T-cell (primary cell): ENCODE measurements at regions not wholly inside any gene's neighbourhood (a gene's known extent, or its start where the extent isn't known, plus 50 kb on each side); places are given as distances from the start of the nearest gene placed in this dataset.

ENCODE experiments used
- ATAC-seq, 4 experiments: fragments of 200-7000 bp in 3 of 4; fragments of 150-1000 bp in 1 of 4; cut with Tn5 transposase; replicated peaks in 1 of 4; 1 replicate in 3 of 4; 2 replicates in 1 of 4; pipeline ENCODE4 v1.10.0; 2021; ENCODE audit warnings: moderate library complexity in 3 of 4, mild to moderate bottlenecking in 2 of 4, moderate number of reproducible peaks in 1 of 4
- CTCF ChIA-PET, 2 donors: fragments of 300-600 bp; sonication (Branson Sonifier 250); formaldehyde crosslinking; loops; one replicate each; lab custom pipeline; 2022; ENCODE audit warnings: antibody characterized with exemption in 2 of 2; lab: Charles Lee
- POLR2A ChIA-PET, 2 donors: fragments of 300-600 bp; sonication (Branson Sonifier 250); formaldehyde crosslinking; loops; one replicate each; lab custom pipeline; 2022; ENCODE audit warnings: antibody characterized with exemption in 2 of 2; lab: Charles Lee
- DNase-seq, 35 experiments: peaks; one replicate each; pipeline versions ENCODE4 v3.0.0 to v3.0.0-alpha.2; 2013 to 2023
- H3K27ac ChIP-seq: one replicate; pipeline ENCODE4 v1.5.1; 2013; ENCODE audit warnings: low read length
- H3K27me3 ChIP-seq, 2 experiments: replicated peaks in 1 of 2; 1 replicate in 1 of 2; 2 replicates in 1 of 2; pipeline versions ENCODE4 v1.6.1 to v1.7.0; 2013; ENCODE audit warnings: low read length in 1 of 2, mixed read lengths in 1 of 2; ENCODE audit not compliant: control insufficient read depth in 2 of 2, insufficient read depth in 2 of 2; ENCODE audit errors: extremely low read depth in 1 of 2
- H3K36me3 ChIP-seq, 2 donors: 1 replicate in 1 of 2; 2 replicates in 1 of 2; pipeline versions ENCODE4 v1.6.1 to v1.7.0; 2013; ENCODE audit warnings: low read length in 1 of 2; ENCODE audit not compliant: control insufficient read depth in 2 of 2, insufficient read depth in 1 of 2; ENCODE audit errors: extremely low read depth in 1 of 2
- H3K4me1 ChIP-seq, 2 experiments: 1 replicate in 1 of 2; 2 replicates in 1 of 2; pipeline versions ENCODE4 v1.6.1 to v1.7.0; 2013; ENCODE audit warnings: low read length in 2 of 2, mixed read lengths in 1 of 2; ENCODE audit not compliant: insufficient read depth in 2 of 2, control insufficient read depth in 1 of 2; ENCODE audit errors: extremely low read depth in 1 of 2
- H3K4me3 ChIP-seq, 2 donors: 1 replicate in 1 of 2; 2 replicates in 1 of 2; pipeline versions ENCODE4 v1.5.1 to v1.7.0; 2013; ENCODE audit warnings: mild to moderate bottlenecking in 2 of 2, low read length in 1 of 2, moderate library complexity in 1 of 2; ENCODE audit not compliant: control insufficient read depth in 1 of 2; ENCODE audit errors: extremely low read depth in 1 of 2
- H3K9me3 ChIP-seq: 2 replicates; pipeline ENCODE4 v1.7.0; 2013
- H3K27ac Mint-ChIP-seq, 2 donors: one replicate each; pipeline ENCODE4 v1.8.0; 2020 to 2021; ENCODE audit warnings: mild to moderate bottlenecking in 2 of 2, mixed read lengths in 2 of 2
- H3K27me3 Mint-ChIP-seq, 2 donors: one replicate each; pipeline ENCODE4 v1.8.0; 2021 to 2022; ENCODE audit warnings: mixed read lengths in 2 of 2
- H3K36me3 Mint-ChIP-seq: one replicate; pipeline ENCODE4 v1.8.0; 2021; ENCODE audit warnings: mixed read lengths
- H3K4me1 Mint-ChIP-seq, 3 donors: one replicate each; pipeline ENCODE4 v1.8.0; 2020 to 2022; ENCODE audit warnings: mixed read lengths in 3 of 3, mild to moderate bottlenecking in 1 of 3
- H3K4me3 Mint-ChIP-seq, 3 donors: one replicate each; pipeline ENCODE4 v1.8.0; 2020 to 2022; ENCODE audit warnings: mild to moderate bottlenecking in 3 of 3, mixed read lengths in 3 of 3, moderate library complexity in 3 of 3
- H3K9me3 Mint-ChIP-seq, 3 donors: one replicate each; pipeline ENCODE4 v1.8.0; 2020 to 2022; ENCODE audit warnings: mixed read lengths in 3 of 3
- WGBS: methylation state at CpG from one replicate; pipeline ENCODE4 v1.1.5; 2013; ENCODE audit warnings: missing lambda C conversion rate; ENCODE audit not compliant: insufficient coverage; 5-methylcytosine and 5-hydroxymethylcytosine counted together

GRCh38 chr15:61777689-61778088 is 282.6 kb downstream of the VPS13C start:
- Histone ChIP-seq H3K27ac (no peak overlapping the region), H3K4me1 (no peaks in the 10 kb centered on the region), H3K9me3 (no peaks in the 10 kb centered on the region), H3K27me3 (peaks cover 0 to 4% of the 10 kb centered on the region in 2 experiments), H3K4me3 (no peak overlapping the region), H3K36me3 (no peaks in the 10 kb centered on the region)
- ChIA-PET POLR2A (no interaction called here), CTCF (no interaction called here)
- H3K36me3 Mint-ChIP-seq: no peaks in the 10 kb centered on the region
- WGBS: 44% methylated on average over 1 of the region's 4 CpGs
- H3K27ac Mint-ChIP-seq: no peak overlapping the region
- no peak for ATAC-seq
- DNase-seq: no peak
- H3K4me1 Mint-ChIP-seq: no peaks in the 10 kb centered on the region
- H3K9me3 Mint-ChIP-seq: peaks cover 0 to 8% (median 0%) of the 10 kb centered on the region in 3 donors
- peaks cover 22 to 35% of the 10 kb centered on the region in 2 donors for H3K27me3 Mint-ChIP-seq
- no peak overlapping the region for H3K4me3 Mint-ChIP-seq

GRCh38 chr15:61769557-61769956 is 290.7 kb downstream of the VPS13C start:
- Mint-ChIP-seq H3K27ac (no peak overlapping the region), H3K4me3 (no peak overlapping the region), H3K27me3 (peaks cover 13 to 36% of the 10 kb centered on the region in 2 donors), H3K36me3 (no peaks in the 10 kb centered on the region), H3K4me1 (no peaks in the 10 kb centered on the region), H3K9me3 (peaks cover 6 to 22% (median 15%) of the 10 kb centered on the region in 3 donors)
- Histone ChIP-seq H3K4me3 (no peak overlapping the region), H3K27me3 (peaks cover 0 to 2% of the 10 kb centered on the region in 2 experiments), H3K4me1 (no peaks in the 10 kb centered on the region), H3K9me3 (no peaks in the 10 kb centered on the region), H3K27ac (no peak overlapping the region), H3K36me3 (no peaks in the 10 kb centered on the region)
- WGBS: no CpG with 5 or more reads among the region's 2 CpGs
- ATAC-seq: no peak
- CTCF ChIA-PET: no interaction called here
- no peak for DNase-seq
- POLR2A ChIA-PET: no interaction called here

DNA sequence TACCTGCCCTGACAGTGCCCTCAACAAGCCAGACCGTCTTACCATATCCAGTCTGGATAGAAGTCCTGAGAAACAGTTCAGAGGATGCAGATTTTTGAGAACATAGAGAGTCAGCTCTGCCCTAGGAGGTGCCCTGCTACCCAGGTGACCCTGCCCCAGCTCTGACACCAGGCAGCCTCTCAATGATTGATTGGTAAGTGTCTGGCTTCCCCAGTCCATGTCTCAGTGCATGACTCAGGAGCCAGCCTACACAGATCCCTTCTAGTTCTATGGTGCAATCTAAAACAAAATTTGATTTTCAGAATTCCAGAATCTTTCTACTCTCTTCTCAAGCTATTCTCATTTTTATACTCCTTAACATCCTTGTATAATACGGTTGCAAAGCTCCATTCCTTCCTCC is 292.1 kb downstream of the VPS13C start:
- no peaks in the 10 kb centered on the region for H3K36me3 Mint-ChIP-seq

GRCh38 chr15:61764981-61765380 is 295.3 kb downstream of the VPS13C start:
- no peaks in the 10 kb centered on the region for H3K36me3 ChIP-seq
- peaks cover 29 to 70% of the 10 kb centered on the region in 2 donors for H3K27me3 Mint-ChIP-seq
- no peak for ATAC-seq
- H3K27ac ChIP-seq: no peak overlapping the region
- 90% methylated on average over 2 of the region's 6 CpGs for WGBS
- no peak overlapping the region for H3K4me3 ChIP-seq
- ChIA-PET POLR2A (no interaction called here), CTCF (no interaction called here)
- H3K27me3 ChIP-seq: peaks cover 0 to 5% of the 10 kb centered on the region in 2 experiments
- H3K36me3 Mint-ChIP-seq: no peaks in the 10 kb centered on the region
- peaks cover 0 to 3% (median 0%) of the 10 kb centered on the region in 3 donors for H3K9me3 Mint-ChIP-seq
- no peak for DNase-seq
- no peaks in the 10 kb centered on the region for H3K4me1 Mint-ChIP-seq
- H3K9me3 ChIP-seq: no peaks in the 10 kb centered on the region
- no peak overlapping the region for H3K4me3 Mint-ChIP-seq
- no peak overlapping the region for H3K27ac Mint-ChIP-seq
- H3K4me1 ChIP-seq: no peaks in the 10 kb centered on the region

More for the DNA sequence above, 292.1 kb downstream of the VPS13C start:
- peaks cover 20 to 46% of the 10 kb centered on the region in 2 donors for H3K27me3 Mint-ChIP-seq
- ATAC-seq (no peak), DNase-seq (no peak)
- Histone ChIP-seq H3K27me3 (peaks cover 0 to 2% of the 10 kb centered on the region in 2 experiments), H3K27ac (no peak overlapping the region), H3K9me3 (no peaks in the 10 kb centered on the region), H3K4me1 (no peaks in the 10 kb centered on the region), H3K4me3 (no peak overlapping the region), H3K36me3 (no peaks in the 10 kb centered on the region)
- POLR2A ChIA-PET: no interaction called here
- H3K9me3 Mint-ChIP-seq: peaks cover 6 to 15% (median 15%) of the 10 kb centered on the region in 3 donors
- H3K27ac Mint-ChIP-seq: no peak overlapping the region
- no peaks in the 10 kb centered on the region for H3K4me1 Mint-ChIP-seq
- no peak overlapping the region for H3K4me3 Mint-ChIP-seq
- WGBS: no CpG with 5 or more reads among the region's 2 CpGs
- CTCF ChIA-PET: no interaction called here

GRCh38 chr15:61764141-61764540 is 296.1 kb downstream of the VPS13C start:
- Mint-ChIP-seq H3K9me3 (peaks cover 0 to 3% (median 0%) of the 10 kb centered on the region in 3 donors), H3K27me3 (peaks cover 34 to 72% of the 10 kb centered on the region in 2 donors), H3K4me1 (no peaks in the 10 kb centered on the region), H3K27ac (no peak overlapping the region), H3K4me3 (no peak overlapping the region), H3K36me3 (no peaks in the 10 kb centered on the region)
- ChIA-PET CTCF (no interaction called here), POLR2A (no interaction called here)
- Histone ChIP-seq H3K4me3 (no peak overlapping the region), H3K9me3 (no peaks in the 10 kb centered on the region), H3K36me3 (no peaks in the 10 kb centered on the region), H3K27ac (no peak overlapping the region), H3K4me1 (no peaks in the 10 kb centered on the region), H3K27me3 (peaks cover 0 to 5% of the 10 kb centered on the region in 2 experiments)
- 100% methylated on average over 1 of the region's 3 CpGs for WGBS
- DNase-seq (no peak), ATAC-seq (no peak)

DNA sequence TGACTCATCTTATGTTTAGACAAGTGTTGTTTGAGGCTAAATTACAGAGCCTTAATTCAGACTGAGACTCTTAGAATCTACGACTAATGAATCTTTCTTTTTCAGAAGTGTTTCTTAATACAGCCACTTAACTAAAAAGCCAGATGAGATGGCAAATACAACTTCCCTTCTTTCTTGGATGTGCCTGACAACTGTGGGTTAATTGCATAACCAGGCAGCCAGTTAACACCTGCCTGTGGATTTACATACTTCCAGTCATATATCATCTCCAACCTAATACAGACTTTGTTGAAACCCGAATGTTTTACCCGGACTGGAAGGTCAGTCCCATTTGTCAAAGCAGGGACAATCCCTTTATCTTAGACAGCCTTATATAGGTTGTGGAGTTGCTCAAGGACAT is 297.6 kb downstream of the VPS13C start:
- no peaks in the 10 kb centered on the region for H3K4me1 ChIP-seq
- H3K4me3 ChIP-seq: no peak overlapping the region
- WGBS: no CpG with 5 or more reads among the region's 3 CpGs
- ATAC-seq: no peak
- ChIA-PET POLR2A (no interaction called here), CTCF (no interaction called here)
- Mint-ChIP-seq H3K4me1 (no peaks in the 10 kb centered on the region), H3K36me3 (no peaks in the 10 kb centered on the region), H3K27ac (no peak overlapping the region), H3K9me3 (peaks cover 0 to 3% (median 0%) of the 10 kb centered on the region in 3 donors), H3K4me3 (no peak overlapping the region), H3K27me3 (peaks cover 33 to 73% of the 10 kb centered on the region in 2 donors)
- no peak for DNase-seq
- H3K27me3 ChIP-seq: peaks cover 0 to 2% of the 10 kb centered on the region in 2 experiments
- H3K9me3 ChIP-seq: no peaks in the 10 kb centered on the region
- no peak overlapping the region for H3K27ac ChIP-seq
- H3K36me3 ChIP-seq: no peaks in the 10 kb centered on the region

- ATAC-seq: no peak
- H3K4me1 Mint-ChIP-seq: no peaks in the 10 kb centered on the region
- no peak overlapping the region for H3K27ac Mint-ChIP-seq
- no peaks in the 10 kb centered on the region for H3K36me3 ChIP-seq
- peaks cover 0 to 7% of the 10 kb centered on the region in 2 experiments for H3K27me3 ChIP-seq
- H3K4me1 ChIP-seq: no peaks in the 10 kb centered on the region
- ChIA-PET CTCF (no interaction called here), POLR2A (interaction anchor here in 1 of 2 donors (0.6 kb wide), 1 partner anchor 1073 kb away, joined by 3 read pairs; no protein-coding TSS in a partner anchor)
- no peaks in the 10 kb centered on the region for H3K36me3 Mint-ChIP-seq
- peaks cover 25 to 52% of the 10 kb centered on the region in 2 donors for H3K27me3 Mint-ChIP-seq
- no peak for DNase-seq
- no peak overlapping the region for H3K4me3 Mint-ChIP-seq
- no peak overlapping the region for H3K27ac ChIP-seq
- H3K4me3 ChIP-seq: no peak overlapping the region
- no peaks in the 10 kb centered on the region for H3K9me3 Mint-ChIP-seq
- 51% methylated on average over 2 of the region's 2 CpGs for WGBS
- no peaks in the 10 kb centered on the region for H3K9me3 ChIP-seq
Observed at GRCh38 chr15:61759639-61760038, 300.6 kb downstream of the VPS13C start.
